Mesenchymal stem cell (in vitro differentiated cells and primary cell): ENCODE measurements at regions not wholly inside any gene's neighbourhood (a gene's known extent, or its start where the extent isn't known, plus 50 kb on each side); places are given as distances from the start of the nearest gene placed in this dataset.

Experiments
- DNase-seq: peaks from one replicate; pipeline ENCODE4 v3.0.0-alpha.2; 2013
- H2AFZ ChIP-seq: one replicate; pipeline ENCODE4 v1.6.1; 2013; ENCODE audit warnings: low read depth, mild to moderate bottlenecking, control low read depth, inconsistent platforms, low read length, moderate library complexity
- H2AK5ac ChIP-seq: 2 replicates; pipeline ENCODE4 v1.6.1; 2013; ENCODE audit warnings: low read length, moderate library complexity, mild to moderate bottlenecking, inconsistent platforms; ENCODE audit not compliant: severe bottlenecking
- H2BK120ac ChIP-seq: one replicate; pipeline ENCODE4 v1.6.1; 2013; ENCODE audit warnings: low read depth, mild to moderate bottlenecking, inconsistent platforms, low read length, moderate library complexity
- H2BK12ac ChIP-seq, 2 experiments: one replicate each; pipeline ENCODE4 v1.6.1; 2013; ENCODE audit warnings: inconsistent platforms in 2 of 2, low read length in 2 of 2, mild to moderate bottlenecking in 2 of 2, moderate library complexity in 2 of 2, control low read depth in 1 of 2
- H2BK15ac ChIP-seq: one replicate; pipeline ENCODE4 v1.6.1; 2013; ENCODE audit warnings: mild to moderate bottlenecking, low read depth, inconsistent platforms; ENCODE audit not compliant: poor library complexity, severe bottlenecking
- H2BK5ac ChIP-seq: 2 replicates; pipeline ENCODE4 v1.6.1; 2013; ENCODE audit warnings: low read depth, mild to moderate bottlenecking, low read length, control low read depth, inconsistent platforms; ENCODE audit not compliant: poor library complexity, severe bottlenecking
- H3K14ac ChIP-seq, 2 experiments: one replicate each; pipeline ENCODE4 v1.6.1; 2013; ENCODE audit warnings: inconsistent platforms in 2 of 2, low read length in 2 of 2, control low read depth in 1 of 2, mild to moderate bottlenecking in 1 of 2, moderate library complexity in 1 of 2
- H3K18ac ChIP-seq, 2 experiments: one replicate each; pipeline ENCODE4 v1.6.1; 2013; ENCODE audit warnings: inconsistent platforms in 2 of 2, low read length in 2 of 2, control low read depth in 1 of 2, low read depth in 1 of 2, mild to moderate bottlenecking in 1 of 2
- H3K23ac ChIP-seq, 2 experiments: one replicate each; pipeline ENCODE4 v1.6.1; 2013; ENCODE audit warnings: inconsistent platforms in 2 of 2, low read length in 2 of 2, mild to moderate bottlenecking in 2 of 2, moderate library complexity in 2 of 2, control low read depth in 1 of 2
- H3K27ac ChIP-seq: 2 replicates; pipeline ENCODE4 v1.5.1; 2013; ENCODE audit warnings: mild to moderate bottlenecking, moderate library complexity, low read length, control low read depth, inconsistent platforms; ENCODE audit not compliant: poor library complexity, severe bottlenecking
- H3K27me3 ChIP-seq, 2 experiments: 2 replicates each; pipeline versions ENCODE4 v1.6.1 to v1.7.0; 2013; ENCODE audit warnings: low read length in 2 of 2, mild to moderate bottlenecking in 2 of 2, moderate library complexity in 2 of 2, control low read depth in 1 of 2, inconsistent platforms in 1 of 2; ENCODE audit not compliant: control insufficient read depth in 1 of 2, insufficient read depth in 1 of 2
- H3K36me3 ChIP-seq, 2 experiments: 2 replicates each; pipeline versions ENCODE4 v1.6.1 to v1.7.0; 2013; ENCODE audit warnings: low read length in 2 of 2, control low read depth in 1 of 2, inconsistent platforms in 1 of 2, low read depth in 1 of 2, mild to moderate bottlenecking in 1 of 2; ENCODE audit not compliant: insufficient read depth in 2 of 2, control insufficient read depth in 1 of 2
- H3K4ac ChIP-seq, 2 experiments: one replicate each; pipeline ENCODE4 v1.6.1; 2013; ENCODE audit warnings: inconsistent platforms in 2 of 2, low read length in 2 of 2, mild to moderate bottlenecking in 2 of 2, moderate library complexity in 2 of 2, control low read depth in 1 of 2, low read depth in 1 of 2
- H3K4me1 ChIP-seq: 2 replicates; pipeline ENCODE4 v1.6.1; 2013; ENCODE audit warnings: low read depth, low read length, control low read depth; ENCODE audit not compliant: control insufficient read depth, insufficient read depth
- H3K4me2 ChIP-seq: 2 replicates; pipeline ENCODE4 v1.6.1; 2013; ENCODE audit warnings: low read length, mild to moderate bottlenecking, inconsistent platforms; ENCODE audit not compliant: poor library complexity, severe bottlenecking
- H3K4me3 ChIP-seq, 2 experiments: 2 replicates each; pipeline versions ENCODE4 v1.5.1 to v1.7.0; 2013; ENCODE audit warnings: low read length in 2 of 2, mild to moderate bottlenecking in 2 of 2, control low read depth in 1 of 2, low read depth in 1 of 2; ENCODE audit not compliant: insufficient read depth in 1 of 2
- H3K79me1 ChIP-seq: replicated peaks from 2 replicates; pipeline ENCODE4 v1.6.1; 2013; ENCODE audit warnings: mild to moderate bottlenecking, control low read depth, low read length, inconsistent platforms; ENCODE audit not compliant: poor library complexity, severe bottlenecking
- H3K9ac ChIP-seq: 2 replicates; pipeline ENCODE4 v1.7.0; 2013; ENCODE audit warnings: mild to moderate bottlenecking, low read length, moderate library complexity
- H3K9me3 ChIP-seq: 2 replicates; pipeline ENCODE4 v1.7.0; 2013; ENCODE audit warnings: mild to moderate bottlenecking, low read length; ENCODE audit not compliant: control insufficient read depth
- H4K8ac ChIP-seq: one replicate; pipeline ENCODE4 v1.6.1; 2013; ENCODE audit warnings: inconsistent platforms, mild to moderate bottlenecking, low read length, moderate library complexity
- H4K91ac ChIP-seq: one replicate; pipeline ENCODE4 v1.6.1; 2013; ENCODE audit warnings: mild to moderate bottlenecking, low read length, inconsistent platforms
- WGBS: methylation state at CpG from one replicate; pipeline ENCODE4 v1.1.7; 2013; ENCODE audit warnings: mixed read lengths; 5-methylcytosine and 5-hydroxymethylcytosine counted together

DNA sequence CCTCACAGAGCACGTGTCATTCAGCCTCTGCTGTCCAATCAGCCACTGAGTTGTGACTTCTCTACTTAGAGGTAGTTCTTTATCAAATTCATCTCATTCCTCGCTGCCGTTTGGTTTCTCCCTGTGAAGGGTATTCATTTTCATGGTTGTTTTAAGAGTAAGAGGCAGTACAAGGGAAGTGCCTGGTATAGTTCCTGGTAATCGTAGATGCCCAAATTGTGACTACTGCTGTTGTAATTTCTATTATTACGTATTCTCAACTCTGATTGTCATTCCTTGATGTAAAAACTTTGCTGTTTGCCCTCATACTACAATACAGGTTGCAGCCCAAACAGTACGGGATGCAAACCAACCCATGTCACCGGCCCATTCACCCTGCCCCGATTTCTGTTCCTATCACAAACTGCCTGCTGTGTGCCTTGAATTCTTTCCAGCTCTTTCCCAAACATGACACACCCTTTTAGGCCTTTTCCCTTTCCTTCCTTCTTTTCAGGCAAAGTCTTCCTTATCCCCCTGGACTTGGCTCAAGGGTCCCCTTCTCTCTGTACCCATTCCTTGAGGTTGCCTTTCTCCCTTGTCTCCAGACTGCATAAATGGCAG, 93.0 kb downstream of the SLC25A47 start:
- H3K36me3 ChIP-seq = peaks cover 0 to 3% of the 10 kb centered on the region in 2 experiments
- no peak overlapping the region for H4K91ac ChIP-seq
- peak overlapping the region; percentile 19 for H3K9ac ChIP-seq
- no peaks in the 10 kb centered on the region for H3K27me3 ChIP-seq
- peak overlapping the region; percentile 72 for H2AK5ac ChIP-seq
- no peak overlapping the region for H3K23ac ChIP-seq
- H3K9me3 ChIP-seq = no peaks in the 10 kb centered on the region
- H3K4ac ChIP-seq = no peak overlapping the region
- DNase-seq = no peak
- H2BK12ac ChIP-seq = peak overlapping the region in 1 of 2 experiments; percentile 47
- H3K4me1 ChIP-seq = peaks cover 21% of the 10 kb centered on the region
- H2AFZ ChIP-seq = no peak overlapping the region
- H3K18ac ChIP-seq = peak overlapping the region in 1 of 2 experiments; percentile 48
- H3K4me2 ChIP-seq = no peak overlapping the region
- peaks cover 28% of the 10 kb centered on the region for H3K79me1 ChIP-seq
- 97% methylated on average over 8 of the region's 8 CpGs for WGBS
- H2BK5ac ChIP-seq = no peak overlapping the region
- H3K14ac ChIP-seq = peak overlapping the region in 1 of 2 experiments; percentile 80
- no peak overlapping the region for H4K8ac ChIP-seq
- H2BK15ac ChIP-seq = no peak overlapping the region
- peak overlapping the region in 1 of 2 experiments; percentile 19 for H3K4me3 ChIP-seq
- H2BK120ac ChIP-seq = no peak overlapping the region
- H3K27ac ChIP-seq = peak overlapping the region; percentile 31

DNA sequence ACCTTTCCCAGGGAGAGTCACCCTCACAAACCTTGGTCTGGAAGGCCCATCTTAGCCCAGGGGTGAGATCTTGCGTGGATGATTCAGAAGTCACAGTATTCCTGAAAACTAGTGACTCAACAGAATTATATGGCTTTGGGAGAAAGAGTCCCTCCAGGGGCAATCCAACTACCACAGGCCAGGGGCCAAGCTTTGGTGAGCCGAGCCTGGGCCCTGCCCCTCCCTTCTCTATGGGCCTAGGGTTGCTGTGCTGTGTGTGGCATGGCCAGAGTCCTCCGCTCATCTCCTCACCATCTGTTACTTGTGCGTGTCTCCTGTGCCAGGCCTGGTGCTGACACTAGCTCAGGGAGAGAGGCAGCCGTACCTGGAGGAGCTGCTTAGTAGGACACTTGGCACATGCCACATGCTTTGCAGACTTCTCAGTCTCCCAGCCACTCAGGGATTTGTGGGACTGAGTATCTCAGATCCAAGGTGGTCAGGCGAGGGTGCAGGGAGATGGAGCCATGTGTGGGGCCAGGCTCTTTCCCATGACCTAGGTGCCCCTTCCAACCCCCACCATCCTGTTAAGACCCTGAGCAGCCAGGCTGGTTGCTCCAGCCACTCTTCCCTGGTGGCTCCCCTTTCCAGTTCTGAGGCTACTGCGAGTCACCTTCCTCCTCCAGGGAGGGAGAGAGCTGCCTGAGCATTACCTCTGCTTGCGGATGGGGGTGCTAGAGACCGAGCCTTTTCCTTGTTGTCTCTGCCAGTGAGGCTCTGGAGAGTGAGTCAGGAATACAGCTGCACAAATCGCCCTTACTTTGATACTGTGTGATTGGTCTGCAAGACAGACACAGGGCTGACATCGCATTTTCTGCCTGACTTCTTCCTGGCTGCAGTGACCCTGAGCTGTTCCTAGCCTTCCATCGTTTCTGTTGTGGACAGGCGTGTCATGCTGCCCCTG, 94.1 kb downstream of the SLC25A47 start:
- H3K14ac ChIP-seq = peak overlapping the region in 1 of 2 experiments; percentile 89
- H2AK5ac ChIP-seq = peak overlapping the region; percentile 72
- peak overlapping the region; percentile 67 for H3K9ac ChIP-seq
- 37% methylated on average over 13 of the region's 13 CpGs for WGBS
- H3K36me3 ChIP-seq = peaks cover 0 to 3% of the 10 kb centered on the region in 2 experiments
- no peaks in the 10 kb centered on the region for H3K9me3 ChIP-seq
- H3K79me1 ChIP-seq = peaks cover 27% of the 10 kb centered on the region
- H3K27me3 ChIP-seq = no peaks in the 10 kb centered on the region
- peak overlapping the region; percentile 60 for H2BK5ac ChIP-seq
- H2BK120ac ChIP-seq = no peak overlapping the region
- H3K4ac ChIP-seq = peak overlapping the region; percentile 5 to 42
- peak overlapping the region; percentile 71 to 86 for H3K18ac ChIP-seq
- peak overlapping the region; percentile 59 for H3K27ac ChIP-seq
- no peak overlapping the region for H3K23ac ChIP-seq
- H2AFZ ChIP-seq = no peak overlapping the region
- H3K4me1 ChIP-seq = peaks cover 24% of the 10 kb centered on the region
- peak overlapping the region; percentile 16 to 29 for H2BK12ac ChIP-seq
- H3K4me3 ChIP-seq = peak overlapping the region in 1 of 2 experiments; percentile 51
- H3K4me2 ChIP-seq = no peak overlapping the region
- peak overlapping the region; percentile 48 for H4K91ac ChIP-seq
- peak; percentile 95 for DNase-seq
- H4K8ac ChIP-seq = peak overlapping the region; percentile 74
- no peak overlapping the region for H2BK15ac ChIP-seq

DNA sequence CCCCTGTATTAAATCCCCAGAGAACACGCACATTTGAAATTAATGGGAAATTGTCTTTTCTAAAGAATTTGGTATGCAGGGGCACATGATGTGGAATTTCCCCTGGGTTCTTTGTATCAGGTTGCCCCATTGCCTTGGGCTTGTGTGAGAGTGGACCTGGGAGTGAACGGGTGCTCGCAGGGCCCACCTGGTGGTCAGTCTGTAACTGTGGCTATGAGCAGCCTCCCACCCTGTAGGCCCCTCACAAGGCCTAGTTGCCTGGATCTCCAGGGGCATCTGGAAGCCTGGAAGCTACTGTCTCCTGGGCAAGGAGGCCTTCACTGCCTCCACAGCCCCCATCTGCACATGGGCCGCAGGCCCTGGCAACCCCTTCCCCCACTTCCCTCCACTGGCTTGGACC, 96.7 kb downstream of the SLC25A47 start:
- Histone ChIP-seq H3K27me3 (no peaks in the 10 kb centered on the region), H3K27ac (no peak overlapping the region), H3K79me1 (peaks cover 40% of the 10 kb centered on the region), H2BK15ac (no peak overlapping the region), H2AFZ (no peak overlapping the region), H2BK5ac (no peak overlapping the region), H3K9ac (no peak overlapping the region), H3K4me1 (peaks cover 41% of the 10 kb centered on the region), H3K4me3 (no peak overlapping the region), H2BK12ac (no peak overlapping the region), H4K91ac (peak overlapping the region; percentile 49), H3K18ac (no peak overlapping the region), H3K14ac (no peak overlapping the region), H3K9me3 (no peaks in the 10 kb centered on the region), H3K4me2 (no peak overlapping the region), H3K23ac (peak overlapping the region in 1 of 2 experiments; percentile 37), H3K36me3 (peaks cover 0 to 7% of the 10 kb centered on the region in 2 experiments), H2BK120ac (no peak overlapping the region), H3K4ac (no peak overlapping the region), H4K8ac (peak overlapping the region; percentile 17), H2AK5ac (peak overlapping the region; percentile 92)
- no peak for DNase-seq
- 98% methylated on average over 4 of the region's 4 CpGs for WGBS
